Fibroblast of skin of left quadriceps (primary cell): ENCODE measurements at regions not wholly inside any gene's neighbourhood (a gene's known extent, or its start where the extent isn't known, plus 50 kb on each side); places are given as distances from the start of the nearest gene placed in this dataset.
"Not testable (repeated sequence)": the region's sequence is repeated elsewhere in the genome, so short reads cannot be mapped to it uniquely, and the experiment has no call there.

Experiments used
- DNase-seq, 2 experiments: peaks; one replicate each; pipeline ENCODE4 v3.0.0-alpha.2; 2013; ENCODE audit warnings: low read depth in 2 of 2

- no peak for DNase-seq
Observed at GRCh38 chr14:39681782-39682399, 249.7 kb upstream of the FBXO33 start.

GRCh38 chr14:39680777-39681176 is 248.5 kb upstream of the FBXO33 start:
- DNase-seq, result no peak

GRCh38 chr14:39673734-39674133 is 241.5 kb upstream of the FBXO33 start:
- no peak for DNase-seq

- DNase-seq, result peak; percentile 70 to 71
Observed at GRCh38 chr14:39673270-39673711, 241.1 kb upstream of the FBXO33 start.

GRCh38 chr14:39668449-39668848 is 236.2 kb upstream of the FBXO33 start:
- DNase-seq, result no peak

- DNase-seq, result no peak
Observed at GRCh38 chr14:39666386-39666785, 234.2 kb upstream of the FBXO33 start.

- no peak for DNase-seq
Observed at GRCh38 chr14:39665075-39665475, 232.8 kb upstream of the FBXO33 start.

GRCh38 chr14:39664646-39665045 is 232.4 kb upstream of the FBXO33 start:
- DNase-seq, result no peak

GRCh38 chr14:39641224-39641623 is 209.0 kb upstream of the FBXO33 start:
- no peak for DNase-seq

GRCh38 chr14:39639009-39639408 is 206.8 kb upstream of the FBXO33 start:
- not testable (repeated sequence) for DNase-seq

- no peak for DNase-seq
Observed at GRCh38 chr14:39628087-39628486, 195.9 kb upstream of the FBXO33 start.

- no peak for DNase-seq
Observed at GRCh38 chr14:39626589-39627576, 194.7 kb upstream of the FBXO33 start.

GRCh38 chr14:39621678-39622077 is 189.4 kb upstream of the FBXO33 start:
- no peak for DNase-seq

- DNase-seq, result no peak
Observed at GRCh38 chr14:39621223-39621622, 189.0 kb upstream of the FBXO33 start.

GRCh38 chr14:39617537-39617936 is 185.3 kb upstream of the FBXO33 start:
- no peak for DNase-seq

GRCh38 chr14:39615352-39615751 is 183.1 kb upstream of the FBXO33 start:
- DNase-seq, result no peak

- DNase-seq, result no peak
Observed at GRCh38 chr14:39614297-39614923, 182.2 kb upstream of the FBXO33 start.

GRCh38 chr14:39609119-39609518 is 176.9 kb upstream of the FBXO33 start:
- DNase-seq, result no peak

GRCh38 chr14:39607978-39608377 is 175.7 kb upstream of the FBXO33 start:
- no peak for DNase-seq

- no peak for DNase-seq
Observed at GRCh38 chr14:39603942-39604341, 171.7 kb upstream of the FBXO33 start.

GRCh38 chr14:39593377-39593776 is 161.1 kb upstream of the FBXO33 start:
- no peak for DNase-seq

- DNase-seq, result no peak
Observed at GRCh38 chr14:39592116-39592789, 160.0 kb upstream of the FBXO33 start.
